GM23338 (cell line): ENCODE measurements at regions not wholly inside any gene's neighbourhood (a gene's known extent, or its start where the extent isn't known, plus 50 kb on each side); places are given as distances from the start of the nearest gene placed in this dataset.

Experiments
- ATAC-seq: fragments of 200-7000 bp; cut with Tn5 transposase; 3 replicates; pipeline ENCODE4 v1.9.1; 2020
- DNase-seq: peaks from one replicate; pipeline ENCODE4 v3.0.0-alpha.2; 2015; ENCODE audit warnings: low spot score
- H2AFZ ChIP-seq: fragments of 200-600 bp; sonication (generic); 2 replicates; pipeline ENCODE4 v1.8.0; 2016; ENCODE audit warnings: antibody characterized with exemption, mild to moderate bottlenecking, moderate library complexity
- H3F3A ChIP-seq: fragments of 200-600 bp; sonication (generic); replicated peaks from 2 replicates; pipeline ENCODE4 v1.8.0; 2017; ENCODE audit warnings: antibody characterized with exemption, mixed run types, low read depth
- H3K27ac ChIP-seq: fragments of 200-600 bp; sonication (generic); 2 replicates; pipeline ENCODE4 v1.6.1; 2016; ENCODE audit warnings: low read depth
- H3K27me3 ChIP-seq: fragments of 200-600 bp; sonication (generic); 2 replicates; pipeline ENCODE4 v1.8.0; 2016; ENCODE audit warnings: mild to moderate bottlenecking, mixed run types, moderate library complexity; ENCODE audit not compliant: insufficient read depth
- H3K36me3 ChIP-seq: fragments of 200-600 bp; sonication (generic); 2 replicates; pipeline ENCODE4 v1.8.0; 2016; ENCODE audit warnings: mild to moderate bottlenecking; ENCODE audit not compliant: insufficient read depth
- H3K4me1 ChIP-seq: fragments of 200-600 bp; sonication (generic); 2 replicates; pipeline ENCODE4 v1.8.0; 2016; ENCODE audit warnings: mild to moderate bottlenecking, moderate library complexity; ENCODE audit not compliant: insufficient read depth
- H3K4me2 ChIP-seq: fragments of 200-600 bp; sonication (generic); 2 replicates; pipeline ENCODE4 v1.7.1; 2017; ENCODE audit warnings: mixed run types
- H3K4me3 ChIP-seq: fragments of 200-600 bp; sonication (generic); 2 replicates; pipeline ENCODE4 v1.6.1; 2016; ENCODE audit warnings: mixed run types
- H3K79me2 ChIP-seq: fragments of 200-600 bp; sonication (generic); replicated peaks from 2 replicates; pipeline ENCODE4 v1.8.0; 2017; ENCODE audit warnings: mild to moderate bottlenecking; ENCODE audit not compliant: insufficient read depth
- H3K9me2 ChIP-seq: fragments of 200-600 bp; sonication (generic); 2 replicates; pipeline ENCODE4 v1.8.0; 2017; ENCODE audit not compliant: insufficient read depth
- H4K20me1 ChIP-seq: fragments of 200-600 bp; sonication (generic); replicated peaks from 2 replicates; pipeline ENCODE4 v1.8.0; 2017; ENCODE audit warnings: mild to moderate bottlenecking; ENCODE audit not compliant: insufficient read depth
- H3K27ac Mint-ChIP-seq: 2 replicates; pipeline ENCODE4 v1.8.0; 2020; ENCODE audit warnings: inconsistent platforms, mild to moderate bottlenecking, moderate library complexity, mixed read lengths
- H3K27me3 Mint-ChIP-seq: 3 replicates; pipeline ENCODE4 v1.8.0; 2022; ENCODE audit warnings: low read depth, mild to moderate bottlenecking, moderate library complexity, mixed read lengths, inconsistent platforms; ENCODE audit not compliant: insufficient read depth, poor library complexity
- H3K36me3 Mint-ChIP-seq: 3 replicates; pipeline ENCODE4 v1.8.0; 2021; ENCODE audit warnings: low read depth, mild to moderate bottlenecking, inconsistent platforms, moderate library complexity, mixed read lengths
- H3K4me1 Mint-ChIP-seq: 3 replicates; pipeline ENCODE4 v1.8.0; 2020; ENCODE audit warnings: mild to moderate bottlenecking, inconsistent platforms, mixed read lengths
- H3K4me3 Mint-ChIP-seq: 3 replicates; pipeline ENCODE4 v1.8.0; 2021; ENCODE audit warnings: moderate library complexity, mild to moderate bottlenecking, inconsistent platforms, mixed read lengths
- H3K9me3 Mint-ChIP-seq: 3 replicates; pipeline ENCODE4 v1.8.0; 2020; ENCODE audit warnings: moderate library complexity, mild to moderate bottlenecking, inconsistent platforms, mixed read lengths
- CREB1 ChIP-seq: fragments of 250-450 bp; sonication (Bioruptor Pico); IDR thresholded peaks from 2 replicates; pipeline ENCODE4 v1.5.0; 2020; ENCODE audit warnings: low read depth, mild to moderate bottlenecking, moderate library complexity
- EZH2 ChIP-seq: fragments of 200-600 bp; sonication (generic); IDR thresholded peaks from one replicate; pipeline ENCODE4 v1.8.0; 2017; ENCODE audit warnings: antibody characterized with exemption, mild to moderate bottlenecking, low read depth; ENCODE audit not compliant: unreplicated experiment
- EZH2phosphoT487 ChIP-seq: fragments of 200-600 bp; sonication (generic); IDR thresholded peaks from one replicate; pipeline ENCODE4 v1.8.1; 2018; ENCODE audit warnings: antibody characterized with exemption; ENCODE audit not compliant: unreplicated experiment
- JUNB ChIP-seq: IDR thresholded peaks from one replicate; pipeline ENCODE4 v1.6.1; 2016; ENCODE audit warnings: antibody characterized with exemption; ENCODE audit not compliant: unreplicated experiment
- NANOG ChIP-seq: IDR thresholded peaks from 2 replicates; pipeline ENCODE4 v1.6.1; 2016; ENCODE audit warnings: antibody characterized with exemption, borderline replicate concordance
- POLR2AphosphoS5 ChIP-seq: IDR thresholded peaks from 2 replicates; pipeline ENCODE4 v1.6.1; 2016; ENCODE audit warnings: antibody characterized with exemption, low read depth
- STAT1 ChIP-seq: IDR thresholded peaks from one replicate; pipeline ENCODE4 v1.6.1; 2016; ENCODE audit warnings: antibody characterized with exemption; ENCODE audit not compliant: unreplicated experiment
- ZNF114 ChIP-seq: fragments of 250-450 bp; sonication (Bioruptor Pico); IDR thresholded peaks from 2 replicates; pipeline ENCODE4 v1.5.0; 2020; ENCODE audit warnings: mild to moderate bottlenecking, moderate library complexity
- TF ChIP-seq, protein P1 (sequence below): IDR thresholded peaks from 2 replicates; pipeline ENCODE4 v1.6.1; 2016; ENCODE audit warnings: antibody characterized with exemption
- TF ChIP-seq, protein P2 (sequence below): fragments of 250-450 bp; sonication (Bioruptor Pico); IDR thresholded peaks from 2 replicates; pipeline ENCODE4 v1.5.0; 2020; ENCODE audit warnings: mild to moderate bottlenecking, moderate library complexity

DNA sequence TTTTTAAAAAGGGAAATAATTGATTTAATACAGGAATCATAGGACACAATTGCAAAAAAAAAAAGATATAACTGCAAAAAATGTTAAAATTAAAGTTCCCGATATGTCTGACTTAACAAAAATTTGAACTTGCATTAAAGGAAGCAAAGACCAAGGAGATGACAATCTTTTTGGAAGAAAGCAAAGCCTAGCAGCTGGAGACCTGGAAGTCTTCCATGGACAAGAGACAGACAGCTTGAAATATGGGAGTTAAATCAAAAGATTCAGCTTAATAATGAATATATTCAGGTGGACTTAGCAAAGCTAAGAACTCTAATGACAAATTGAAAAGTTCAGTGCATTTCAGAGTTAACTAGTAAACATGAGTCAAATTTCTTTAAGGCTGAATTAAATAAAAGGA is 568.7 kb upstream of the RGMB start (continued):
- TF ChIP-seq, protein P1, sequence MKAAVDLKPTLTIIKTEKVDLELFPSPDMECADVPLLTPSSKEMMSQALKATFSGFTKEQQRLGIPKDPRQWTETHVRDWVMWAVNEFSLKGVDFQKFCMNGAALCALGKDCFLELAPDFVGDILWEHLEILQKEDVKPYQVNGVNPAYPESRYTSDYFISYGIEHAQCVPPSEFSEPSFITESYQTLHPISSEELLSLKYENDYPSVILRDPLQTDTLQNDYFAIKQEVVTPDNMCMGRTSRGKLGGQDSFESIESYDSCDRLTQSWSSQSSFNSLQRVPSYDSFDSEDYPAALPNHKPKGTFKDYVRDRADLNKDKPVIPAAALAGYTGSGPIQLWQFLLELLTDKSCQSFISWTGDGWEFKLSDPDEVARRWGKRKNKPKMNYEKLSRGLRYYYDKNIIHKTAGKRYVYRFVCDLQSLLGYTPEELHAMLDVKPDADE, result no peak

DNA sequence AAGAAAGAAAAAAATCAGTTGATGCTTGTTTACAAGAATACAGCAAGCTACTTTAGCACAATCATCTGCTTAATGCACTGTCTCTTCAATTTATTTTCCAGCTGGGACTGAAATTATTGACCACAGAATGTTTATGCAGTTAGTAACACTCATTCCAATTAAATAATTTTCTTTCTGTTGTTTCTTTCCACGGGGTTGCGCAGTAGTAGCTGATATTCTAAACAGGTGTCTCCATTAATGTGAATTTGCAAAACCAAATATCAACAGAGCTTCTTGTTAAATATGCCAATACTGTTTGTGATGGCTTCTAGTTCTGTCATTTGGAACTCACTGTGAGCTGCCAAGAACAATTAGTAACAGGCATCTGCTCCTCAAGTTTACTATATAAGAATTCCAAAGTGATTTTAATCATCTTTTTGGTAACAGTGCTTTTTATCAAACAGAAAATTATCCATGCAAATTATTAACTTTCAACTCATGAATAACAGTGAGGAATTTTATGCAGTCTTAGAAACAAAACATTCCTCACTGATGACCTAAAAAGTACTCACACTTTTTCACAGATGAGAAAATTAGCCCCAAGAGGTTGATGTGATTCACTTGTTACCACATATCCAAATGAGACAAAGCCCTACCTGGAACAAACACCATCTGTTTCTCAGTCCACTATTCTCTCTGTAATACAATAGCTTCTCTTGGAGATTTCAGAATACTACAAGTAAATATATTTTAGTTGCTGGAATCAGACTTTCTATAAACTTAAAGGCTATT is 567.6 kb upstream of the RGMB start:
- Histone ChIP-seq H3K4me1 (no peaks in the 10 kb centered on the region), H3K79me2 (no peaks in the 10 kb centered on the region), H3K4me2 (no peak overlapping the region), H3K36me3 (no peaks in the 10 kb centered on the region), H3K4me3 (no peak overlapping the region), H3K27ac (no peak overlapping the region), H2AFZ (no peak overlapping the region), H4K20me1 (no peaks in the 10 kb centered on the region), H3F3A (no peaks in the 10 kb centered on the region), H3K27me3 (no peaks in the 10 kb centered on the region), H3K9me2 (no peaks in the 10 kb centered on the region)
- DNase-seq (no peak), ATAC-seq (no peak)
- no peaks in the 10 kb centered on the region for H3K27me3 Mint-ChIP-seq
- peaks cover 4% of the 10 kb centered on the region; the same call in 1 of the 3 replicates for H3K9me3 Mint-ChIP-seq
- no peak overlapping the region for H3K27ac Mint-ChIP-seq
- no peaks in the 10 kb centered on the region for H3K36me3 Mint-ChIP-seq
- TF ChIP-seq EZH2 (no peak), POLR2AphosphoS5 (no peak), JUNB (no peak), EZH2phosphoT487 (no peak), CREB1 (CRISPR knock-in tag) (no peak), NANOG (no peak), ZNF114 (CRISPR knock-in tag) (no peak)
- no peaks in the 10 kb centered on the region for H3K4me1 Mint-ChIP-seq
- no peak overlapping the region for H3K4me3 Mint-ChIP-seq

DNA sequence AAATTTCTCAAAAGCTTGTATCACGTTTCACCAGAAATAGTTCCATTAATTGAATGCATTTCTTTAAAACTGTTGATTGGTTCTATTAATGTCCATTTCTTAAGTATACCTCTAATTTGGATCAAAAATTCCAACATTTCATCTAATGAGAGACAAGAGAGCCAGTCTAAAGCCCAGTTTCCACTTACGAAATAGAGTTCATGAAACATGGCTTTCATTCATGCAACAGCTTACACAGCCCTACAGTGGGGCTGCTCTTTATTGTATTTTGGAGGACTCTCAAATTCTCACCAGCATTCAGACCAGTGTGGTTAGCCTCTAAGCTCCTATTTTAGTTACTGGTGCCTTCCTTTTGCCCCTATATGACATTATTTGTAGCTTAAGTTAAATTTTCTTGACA is 566.9 kb upstream of the RGMB start:
- Histone ChIP-seq H3K4me1 (no peaks in the 10 kb centered on the region), H2AFZ (no peak overlapping the region), H3K9me2 (no peaks in the 10 kb centered on the region), H3K27me3 (no peaks in the 10 kb centered on the region), H3K36me3 (no peaks in the 10 kb centered on the region), H3F3A (no peaks in the 10 kb centered on the region), H3K4me3 (no peak overlapping the region), H4K20me1 (no peaks in the 10 kb centered on the region), H3K27ac (no peak overlapping the region), H3K4me2 (no peak overlapping the region), H3K79me2 (no peaks in the 10 kb centered on the region)
- DNase-seq (no peak), ATAC-seq (no peak)
- H3K27ac Mint-ChIP-seq, result no peak overlapping the region
- no peaks in the 10 kb centered on the region for H3K4me1 Mint-ChIP-seq
- H3K4me3 Mint-ChIP-seq, result no peak overlapping the region
- H3K9me3 Mint-ChIP-seq, result peaks cover 4% of the 10 kb centered on the region; the same call in 1 of the 3 replicates
- no peaks in the 10 kb centered on the region for H3K36me3 Mint-ChIP-seq
- H3K27me3 Mint-ChIP-seq, result no peaks in the 10 kb centered on the region
- TF ChIP-seq EZH2phosphoT487 (no peak), CREB1 (CRISPR knock-in tag) (no peak), JUNB (no peak), STAT1 (no peak)
- TF ChIP-seq, protein P2, sequence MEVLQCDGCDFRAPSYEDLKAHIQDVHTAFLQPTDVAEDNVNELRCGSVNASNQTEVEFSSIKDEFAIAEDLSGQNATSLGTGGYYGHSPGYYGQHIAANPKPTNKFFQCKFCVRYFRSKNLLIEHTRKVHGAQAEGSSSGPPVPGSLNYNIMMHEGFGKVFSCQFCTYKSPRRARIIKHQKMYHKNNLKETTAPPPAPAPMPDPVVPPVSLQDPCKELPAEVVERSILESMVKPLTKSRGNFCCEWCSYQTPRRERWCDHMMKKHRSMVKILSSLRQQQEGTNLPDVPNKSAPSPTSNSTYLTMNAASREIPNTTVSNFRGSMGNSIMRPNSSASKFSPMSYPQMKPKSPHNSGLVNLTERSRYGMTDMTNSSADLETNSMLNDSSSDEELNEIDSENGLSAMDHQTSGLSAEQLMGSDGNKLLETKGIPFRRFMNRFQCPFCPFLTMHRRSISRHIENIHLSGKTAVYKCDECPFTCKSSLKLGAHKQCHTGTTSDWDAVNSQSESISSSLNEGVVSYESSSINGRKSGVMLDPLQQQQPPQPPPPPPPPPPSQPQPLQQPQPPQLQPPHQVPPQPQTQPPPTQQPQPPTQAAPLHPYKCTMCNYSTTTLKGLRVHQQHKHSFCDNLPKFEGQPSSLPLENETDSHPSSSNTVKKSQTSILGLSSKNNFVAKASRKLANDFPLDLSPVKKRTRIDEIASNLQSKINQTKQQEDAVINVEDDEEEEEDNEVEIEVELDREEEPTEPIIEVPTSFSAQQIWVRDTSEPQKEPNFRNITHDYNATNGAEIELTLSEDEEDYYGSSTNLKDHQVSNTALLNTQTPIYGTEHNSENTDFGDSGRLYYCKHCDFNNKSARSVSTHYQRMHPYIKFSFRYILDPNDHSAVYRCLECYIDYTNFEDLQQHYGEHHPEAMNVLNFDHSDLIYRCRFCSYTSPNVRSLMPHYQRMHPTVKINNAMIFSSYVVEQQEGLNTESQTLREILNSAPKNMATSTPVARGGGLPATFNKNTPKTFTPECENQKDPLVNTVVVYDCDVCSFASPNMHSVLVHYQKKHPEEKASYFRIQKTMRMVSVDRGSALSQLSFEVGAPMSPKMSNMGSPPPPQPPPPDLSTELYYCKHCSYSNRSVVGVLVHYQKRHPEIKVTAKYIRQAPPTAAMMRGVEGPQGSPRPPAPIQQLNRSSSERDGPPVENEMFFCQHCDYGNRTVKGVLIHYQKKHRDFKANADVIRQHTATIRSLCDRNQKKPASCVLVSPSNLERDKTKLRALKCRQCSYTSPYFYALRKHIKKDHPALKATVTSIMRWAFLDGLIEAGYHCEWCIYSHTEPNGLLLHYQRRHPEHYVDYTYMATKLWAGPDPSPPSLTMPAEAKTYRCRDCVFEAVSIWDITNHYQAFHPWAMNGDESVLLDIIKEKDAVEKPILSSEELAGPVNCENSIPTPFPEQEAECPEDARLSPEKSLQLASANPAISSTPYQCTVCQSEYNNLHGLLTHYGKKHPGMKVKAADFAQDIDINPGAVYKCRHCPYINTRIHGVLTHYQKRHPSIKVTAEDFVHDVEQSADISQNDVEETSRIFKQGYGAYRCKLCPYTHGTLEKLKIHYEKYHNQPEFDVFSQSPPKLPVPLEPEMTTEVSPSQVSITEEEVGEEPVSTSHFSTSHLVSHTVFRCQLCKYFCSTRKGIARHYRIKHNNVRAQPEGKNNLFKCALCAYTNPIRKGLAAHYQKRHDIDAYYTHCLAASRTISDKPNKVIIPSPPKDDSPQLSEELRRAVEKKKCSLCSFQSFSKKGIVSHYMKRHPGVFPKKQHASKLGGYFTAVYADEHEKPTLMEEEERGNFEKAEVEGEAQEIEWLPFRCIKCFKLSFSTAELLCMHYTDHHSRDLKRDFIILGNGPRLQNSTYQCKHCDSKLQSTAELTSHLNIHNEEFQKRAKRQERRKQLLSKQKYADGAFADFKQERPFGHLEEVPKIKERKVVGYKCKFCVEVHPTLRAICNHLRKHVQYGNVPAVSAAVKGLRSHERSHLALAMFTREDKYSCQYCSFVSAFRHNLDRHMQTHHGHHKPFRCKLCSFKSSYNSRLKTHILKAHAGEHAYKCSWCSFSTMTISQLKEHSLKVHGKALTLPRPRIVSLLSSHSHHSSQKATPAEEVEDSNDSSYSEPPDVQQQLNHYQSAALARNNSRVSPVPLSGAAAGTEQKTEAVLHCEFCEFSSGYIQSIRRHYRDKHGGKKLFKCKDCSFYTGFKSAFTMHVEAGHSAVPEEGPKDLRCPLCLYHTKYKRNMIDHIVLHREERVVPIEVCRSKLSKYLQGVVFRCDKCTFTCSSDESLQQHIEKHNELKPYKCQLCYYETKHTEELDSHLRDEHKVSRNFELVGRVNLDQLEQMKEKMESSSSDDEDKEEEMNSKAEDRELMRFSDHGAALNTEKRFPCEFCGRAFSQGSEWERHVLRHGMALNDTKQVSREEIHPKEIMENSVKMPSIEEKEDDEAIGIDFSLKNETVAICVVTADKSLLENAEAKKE, result no peak
- TF ChIP-seq, protein P1, result no peak
